Left hindlimb (tissue), 1 donor: ENCODE measurements at regions not wholly inside any gene's neighbourhood (a gene's known extent, or its start where the extent isn't known, plus 50 kb on each side); places are given as distances from the start of the nearest gene placed in this dataset.

ENCODE experiments used
- DNase-seq: peaks from one replicate; pipeline ENCODE4 v3.0.0-alpha.2; 2018

DNA sequence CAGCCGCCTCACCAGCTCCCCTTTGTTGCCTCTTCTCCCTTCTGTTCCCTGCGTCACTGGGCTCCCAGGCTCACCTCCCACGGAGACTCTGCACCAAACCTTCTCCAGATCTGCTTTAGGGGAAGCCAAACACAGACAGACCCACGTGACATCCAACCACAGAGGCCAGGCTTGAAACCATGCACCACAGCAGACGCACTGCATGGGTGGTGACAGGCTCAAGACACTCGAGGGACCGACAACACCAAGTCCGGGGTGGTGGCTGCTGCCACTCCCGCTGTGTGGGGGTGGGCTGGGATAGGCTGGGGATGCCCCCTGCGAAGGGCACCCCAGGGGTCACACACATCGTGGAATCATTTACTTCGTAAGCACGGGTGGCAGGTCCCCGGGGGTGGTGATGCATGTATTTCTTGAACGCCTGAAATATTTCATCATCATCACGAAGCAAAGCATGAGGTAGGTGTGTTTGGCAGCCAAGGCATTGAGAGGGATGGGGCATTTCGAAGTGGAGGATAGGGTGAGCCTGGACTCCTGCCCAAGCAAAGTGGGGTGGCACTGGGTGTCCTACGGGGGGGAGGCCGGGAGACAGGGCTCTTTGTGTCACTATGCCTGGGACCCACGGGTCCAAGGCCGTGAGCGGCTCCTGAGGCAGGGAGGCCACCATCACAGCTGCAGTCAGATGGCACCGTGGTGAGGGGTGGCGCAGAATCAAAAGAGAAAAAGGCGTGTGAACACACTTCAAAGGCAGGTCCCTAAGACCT is 66.8 kb upstream of the RFLNA start:
- no peak for DNase-seq

DNA sequence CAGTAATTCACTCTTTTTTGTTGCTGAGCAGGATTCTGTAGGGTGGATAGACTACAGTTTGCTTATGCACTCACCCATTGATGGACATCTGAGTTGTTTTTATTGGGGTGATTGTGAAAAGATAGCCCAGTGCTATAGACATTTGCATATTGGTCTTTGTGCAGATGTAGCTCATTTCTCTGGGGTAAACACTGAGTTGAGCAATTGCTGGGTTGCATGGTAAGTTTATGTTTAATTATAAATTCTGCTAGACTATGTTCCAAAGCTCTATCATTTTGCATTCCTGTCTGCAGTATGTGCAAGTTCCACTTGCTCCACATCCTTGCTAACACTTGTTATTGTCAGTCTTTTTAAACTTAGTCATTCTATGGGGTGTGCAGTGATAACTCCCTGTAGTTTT is 65.4 kb upstream of the RFLNA start:
- DNase-seq: no peak

DNA sequence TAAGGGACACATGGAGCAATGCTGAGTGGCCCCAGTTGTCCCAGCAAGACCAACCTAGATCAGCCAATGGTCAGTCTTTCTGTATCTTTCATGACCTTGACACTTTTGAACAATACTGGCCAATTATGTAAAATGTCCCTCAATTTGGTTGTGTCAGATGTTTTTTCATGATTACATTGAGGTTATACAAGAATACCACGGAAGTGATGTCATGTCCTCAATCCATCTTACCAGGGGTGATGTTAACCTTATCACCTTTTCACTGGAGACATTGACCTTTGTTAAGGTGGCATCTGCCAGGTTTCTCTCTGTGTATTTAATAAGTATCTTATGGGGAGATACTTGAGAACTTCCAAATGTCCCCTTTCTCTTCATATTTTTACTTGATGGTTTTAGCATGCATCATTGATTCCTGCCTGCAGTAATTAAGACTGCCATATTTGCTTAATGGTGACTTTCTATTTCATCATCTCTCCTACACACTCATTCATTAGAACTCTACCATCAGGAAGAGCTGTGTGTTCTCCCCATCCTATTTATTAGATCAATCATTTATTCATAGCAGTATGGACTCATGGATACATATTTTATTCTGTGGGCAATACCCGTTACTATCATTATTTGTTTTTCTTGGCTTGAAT is 64.7 kb upstream of the RFLNA start:
- no peak for DNase-seq

DNA sequence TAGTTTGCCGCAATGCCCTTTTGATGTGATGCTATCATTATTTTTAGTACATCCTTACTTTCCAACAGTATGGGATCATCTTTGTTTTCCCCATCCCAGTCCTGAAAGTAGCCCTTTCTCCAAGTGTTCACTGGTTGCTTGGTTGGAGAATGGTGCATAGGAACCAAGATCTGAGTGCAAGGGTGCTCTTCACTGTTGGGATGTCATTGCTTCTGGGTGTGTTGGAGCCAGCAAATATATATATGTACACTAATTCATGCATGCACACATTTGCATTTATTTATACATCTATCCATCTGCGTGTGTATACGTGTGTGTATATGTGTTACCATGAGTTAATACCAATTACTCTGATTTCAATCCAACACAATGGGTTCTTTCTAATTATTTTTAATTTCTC is 64.1 kb upstream of the RFLNA start:
- DNase-seq: no peak

DNA sequence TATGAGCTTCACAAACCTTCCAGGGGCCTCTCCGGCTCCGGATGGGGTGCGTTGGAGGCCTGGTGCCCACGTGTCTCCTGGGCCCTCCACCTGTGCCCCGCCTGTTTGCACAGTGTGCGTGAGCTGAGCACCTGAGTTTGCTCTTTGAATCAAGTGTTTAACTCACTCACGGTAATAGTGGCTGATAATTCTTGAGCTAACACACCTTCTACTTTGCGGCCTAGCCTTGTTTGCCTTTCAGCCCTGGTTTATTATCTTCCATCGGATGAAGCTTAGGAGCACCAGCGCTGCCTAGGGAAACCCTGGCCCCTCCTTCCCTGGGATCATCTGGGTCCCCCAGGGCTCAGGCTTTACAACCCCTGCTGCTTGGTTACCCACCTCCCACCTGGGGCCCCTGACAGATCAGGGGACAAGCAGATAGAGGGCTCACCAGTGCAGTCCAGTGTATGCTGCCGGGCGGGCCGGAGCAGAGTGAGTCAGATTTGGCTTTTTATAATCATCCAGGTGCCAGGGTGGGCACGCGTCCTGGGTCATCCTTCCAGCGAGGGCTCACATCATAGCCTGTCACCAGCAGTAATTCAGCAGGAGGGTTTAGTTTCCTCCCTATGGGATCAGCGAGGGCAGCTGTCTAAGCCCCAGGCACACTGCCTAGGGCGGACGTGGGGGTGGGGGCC is 62.8 kb upstream of the RFLNA start:
- no peak for DNase-seq

DNA sequence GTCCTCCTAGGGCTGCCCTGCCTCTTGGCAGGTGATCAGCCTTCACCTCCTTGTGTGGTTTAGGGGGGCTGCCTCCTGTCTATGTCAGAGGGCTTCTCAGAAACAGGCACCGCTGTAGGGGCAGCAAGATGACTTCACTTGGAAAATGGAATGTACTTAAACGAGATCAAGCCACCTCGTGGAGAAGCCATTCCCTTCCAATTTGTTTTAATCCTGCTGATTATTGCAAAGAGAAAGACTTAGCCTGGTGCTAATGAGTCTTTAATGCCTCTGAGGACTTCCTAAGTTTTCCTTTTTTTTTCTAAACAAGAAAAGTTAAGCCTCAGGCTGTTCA is 62.3 kb upstream of the RFLNA start:
- DNase-seq: no peak

DNA sequence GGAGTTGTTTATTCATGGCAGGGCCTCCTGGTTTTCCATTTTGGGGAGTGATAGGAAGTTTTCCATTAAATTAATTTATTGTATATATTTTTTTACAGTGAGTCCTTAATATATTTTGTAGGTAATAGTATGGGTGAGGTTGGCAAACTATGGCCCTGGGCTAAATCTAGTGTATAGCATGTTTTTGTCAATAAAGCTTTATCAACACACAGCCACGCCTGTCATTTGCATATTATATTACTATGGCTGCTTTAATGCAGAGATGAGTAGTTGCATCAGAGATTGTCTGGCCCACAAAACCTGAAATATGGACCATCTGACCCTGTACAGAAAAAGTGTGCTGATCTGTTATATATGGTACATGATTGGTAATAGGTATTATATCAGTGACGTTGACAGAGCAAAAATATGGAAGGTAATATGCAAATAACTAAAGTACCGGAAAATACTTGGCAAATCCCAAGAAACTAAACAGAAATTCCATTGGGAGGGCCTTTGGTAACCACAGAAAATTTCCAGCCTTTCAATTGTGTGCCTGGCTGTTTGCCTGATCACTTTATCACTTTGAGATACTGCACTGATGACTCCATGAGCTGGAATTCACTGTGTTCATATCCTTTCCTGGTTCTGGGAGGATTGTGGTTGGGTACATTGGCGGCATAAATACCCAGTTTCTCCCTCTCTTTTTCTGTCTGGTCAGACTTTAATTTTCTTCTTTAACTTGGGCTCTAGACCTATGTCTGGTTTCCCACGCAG is 61.7 kb upstream of the RFLNA start:
- no peak for DNase-seq

DNA sequence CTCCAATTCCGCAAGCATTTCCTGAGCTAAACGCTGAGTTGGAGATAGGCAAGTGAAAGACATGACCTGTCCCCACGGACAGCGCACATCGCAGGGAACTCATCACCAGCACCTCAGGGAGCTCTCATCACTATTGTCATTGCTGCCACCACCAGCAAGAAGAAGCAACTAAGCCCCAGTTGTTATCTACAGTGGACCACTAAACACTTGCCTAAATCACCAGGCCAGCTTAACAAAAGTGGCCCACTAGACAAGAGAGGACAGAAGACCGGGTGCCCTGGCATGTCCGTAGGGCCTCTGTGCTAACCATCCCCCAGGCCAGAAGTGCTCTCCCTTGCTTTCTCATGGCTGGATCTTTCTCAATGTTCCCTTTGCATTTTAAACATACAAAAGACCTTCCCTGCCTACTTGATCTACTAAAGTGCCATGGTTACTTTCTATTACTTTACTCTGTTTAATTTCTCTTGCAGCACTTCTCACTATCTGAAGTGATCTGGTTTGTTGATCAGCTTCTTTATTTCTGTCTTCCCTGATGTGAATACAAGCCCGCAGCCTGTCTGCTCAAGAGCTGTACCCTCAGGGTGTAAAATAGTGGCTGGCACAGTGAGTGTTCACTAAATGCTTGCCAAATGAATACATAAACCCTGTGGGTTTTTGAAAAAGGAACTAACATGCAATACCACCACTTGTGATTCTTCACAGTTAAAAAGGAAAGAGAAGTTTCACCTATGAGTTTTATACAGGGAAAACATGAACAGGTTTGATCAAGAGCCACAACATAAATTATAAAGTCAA is 60.9 kb upstream of the RFLNA start:
- DNase-seq: no peak

DNA sequence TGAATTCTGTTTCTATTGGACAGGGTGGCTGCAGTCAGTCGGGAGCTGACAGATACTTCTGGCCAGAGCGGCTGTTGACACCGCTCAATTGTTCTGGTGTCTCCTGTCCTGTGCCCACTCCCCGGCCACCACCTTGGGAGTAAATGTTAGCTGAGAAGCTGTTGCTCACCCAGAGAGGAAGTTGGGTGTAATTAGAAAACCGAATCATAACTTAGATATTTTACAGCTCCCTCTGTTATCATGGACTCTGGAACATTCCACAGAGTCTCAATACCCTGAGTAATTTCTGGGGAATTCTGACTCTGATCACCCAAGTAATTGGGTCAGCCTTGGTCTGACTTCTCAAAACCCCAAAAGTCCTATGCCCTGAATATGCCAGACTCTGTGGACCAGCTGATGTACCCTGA is 58.3 kb upstream of the RFLNA start:
- no peak for DNase-seq

DNA sequence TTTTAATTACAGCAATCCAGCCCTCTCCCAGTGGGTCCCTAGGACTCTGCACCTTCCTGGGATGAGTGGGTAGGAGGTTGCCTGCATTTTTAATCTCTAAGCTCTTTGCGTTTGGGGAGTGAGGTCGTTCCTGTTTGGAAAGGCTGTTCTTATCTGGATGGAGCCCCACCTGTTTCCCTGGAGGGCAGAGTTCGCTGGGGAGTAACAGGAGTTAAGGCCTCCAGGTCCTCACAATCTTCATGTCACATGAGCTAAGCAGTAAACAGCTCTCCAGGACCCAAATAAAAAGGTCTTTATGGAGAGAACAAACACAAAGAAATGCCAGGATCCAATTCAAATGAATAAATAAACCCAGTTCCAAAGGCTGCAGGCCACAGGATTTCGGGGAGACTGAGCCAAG is 56.0 kb upstream of the RFLNA start:
- no peak for DNase-seq

DNA sequence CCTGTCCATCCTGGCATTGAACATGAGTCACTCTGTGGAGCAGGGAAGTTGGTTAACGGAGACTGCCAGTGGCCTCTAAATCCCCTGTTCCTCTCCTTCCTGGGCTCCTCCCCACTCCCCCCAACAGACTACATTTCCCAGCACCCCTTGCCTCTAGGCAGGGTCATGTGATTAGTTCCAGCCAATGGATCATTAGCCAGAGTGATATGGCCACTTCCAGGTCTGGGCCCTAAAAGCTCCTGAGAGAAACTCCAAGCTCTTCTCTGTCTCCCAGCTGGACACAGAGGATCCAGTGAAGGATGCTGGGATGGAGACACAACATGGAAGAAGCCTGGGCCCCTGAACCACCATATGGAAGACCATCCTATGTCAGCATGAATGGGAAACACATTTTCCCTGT is 54.4 kb upstream of the RFLNA start:
- DNase-seq: no peak

DNA sequence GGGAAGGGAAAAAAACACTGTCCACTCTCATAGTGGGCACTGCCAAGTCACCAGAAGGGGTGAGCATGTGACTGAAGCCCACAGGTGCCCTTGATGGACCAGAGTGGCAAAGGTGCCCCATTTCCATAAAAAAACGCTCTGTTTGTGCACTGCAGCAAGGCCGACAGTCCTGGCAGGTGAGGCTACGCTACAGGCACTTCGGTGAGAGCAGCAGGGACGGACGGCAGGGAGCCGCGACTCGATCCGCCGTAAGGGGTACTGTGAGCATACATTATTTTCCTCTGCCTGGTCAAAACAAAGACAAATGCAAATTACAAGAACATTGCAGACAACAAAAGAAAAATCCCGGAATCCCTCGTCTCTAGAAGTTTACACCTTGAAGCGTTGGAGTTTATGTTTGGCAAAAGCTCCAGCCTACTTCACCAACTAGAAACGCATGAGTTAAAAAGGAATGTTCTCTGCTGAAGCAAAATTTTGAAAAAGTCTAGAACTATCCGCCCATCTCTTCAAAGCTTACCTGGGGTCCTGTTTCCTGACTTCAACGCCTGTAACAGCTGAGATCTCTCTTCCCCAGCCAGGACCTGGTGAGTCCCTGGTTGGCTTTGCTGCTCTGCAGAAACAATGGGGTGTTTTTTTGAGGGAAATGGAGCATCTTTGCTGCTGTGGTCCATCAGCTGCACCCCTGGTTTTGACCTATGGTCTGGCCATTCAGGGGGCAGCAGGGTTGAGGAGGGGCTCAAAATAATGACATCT is 52.9 kb upstream of the RFLNA start:
- no peak for DNase-seq

DNA sequence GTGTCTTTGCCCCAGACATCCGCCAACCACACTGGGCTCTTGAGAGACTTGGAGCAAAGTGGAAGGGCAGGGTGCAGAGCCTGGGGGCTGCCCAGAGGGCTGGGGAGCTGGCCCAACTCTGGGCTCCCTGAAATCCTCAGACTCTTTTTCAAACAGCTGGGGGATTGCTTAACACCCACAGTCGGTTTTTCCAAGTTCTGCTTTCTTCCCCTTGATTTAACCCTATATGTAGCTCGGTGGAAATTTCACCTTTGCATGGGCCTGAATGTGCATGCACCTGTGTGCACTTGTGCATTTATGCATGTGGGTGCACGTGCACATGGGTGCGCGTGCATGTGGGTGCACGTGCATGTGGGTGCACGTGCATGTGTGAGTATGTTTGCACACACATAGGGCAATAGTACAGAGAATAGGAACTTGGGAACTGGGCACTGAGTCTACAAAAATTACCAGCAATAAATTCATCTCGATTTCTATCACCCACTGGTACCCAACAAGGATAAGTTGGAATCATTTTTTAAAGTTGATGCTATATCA is 52.3 kb upstream of the RFLNA start:
- DNase-seq: no peak

DNA sequence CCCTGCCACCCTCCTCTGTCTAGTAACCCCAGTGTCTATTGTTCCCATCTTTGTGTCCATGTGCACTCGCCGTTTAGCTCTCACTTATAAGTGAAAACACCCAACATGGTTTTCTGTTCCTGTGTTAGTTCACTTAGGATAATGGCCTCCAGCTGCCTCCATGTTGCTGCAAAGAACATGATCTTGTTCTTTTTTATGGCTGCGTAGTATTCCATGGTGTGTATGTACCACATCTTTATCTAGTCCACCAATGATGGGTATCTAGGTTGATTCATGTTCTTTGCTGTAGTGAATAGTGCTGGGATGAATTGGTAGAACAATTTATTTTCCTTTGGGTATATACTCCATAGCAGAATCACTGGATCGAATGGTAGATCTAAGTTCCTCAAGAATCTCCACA is 51.0 kb upstream of the RFLNA start:
- DNase-seq: no peak
